Stimulated activated naive CD8-positive, alpha-beta T cell treated with anti-CD3 and anti-CD28 coated beads, Interleukin-15, Interleukin-2, amounts not matched to agents 100 U/mL and 50 U/mL, for 24 hours (primary cell): ENCODE measurements at regions not wholly inside any gene's neighbourhood (a gene's known extent, or its start where the extent isn't known, plus 50 kb on each side); places are given as distances from the start of the nearest gene placed in this dataset.
"Not testable (repeated sequence)": the region's sequence is repeated elsewhere in the genome, so short reads cannot be mapped to it uniquely, and the experiment has no call there.

Experiments
- ATAC-seq: fragments of 150-1000 bp; cut with Tn5 transposase; one replicate; pipeline ENCODE4 v1.10.0; 2021
- DNase-seq: peaks from one replicate; pipeline ENCODE4 v3.0.0; 2021

- ATAC-seq = no peak
Observed at GRCh38 chr19:5290336-5291262, 50.0 kb downstream of the PTPRS start.

GRCh38 chr19:5289060-5289990 is 51.3 kb downstream of the PTPRS start:
- ATAC-seq = no peak

More at GRCh38 chr19:5290336-5291262, 50.0 kb downstream of the PTPRS start:
- DNase-seq = no peak

GRCh38 chr19:5288347-5288739 is 52.3 kb downstream of the PTPRS start:
- no peak for ATAC-seq
- no peak for DNase-seq

More at GRCh38 chr19:5289060-5289990, 51.3 kb downstream of the PTPRS start:
- no peak for DNase-seq

- peak; percentile 24 for DNase-seq
- peak; percentile 67 for ATAC-seq
Observed at GRCh38 chr19:5287066-5287465, 53.5 kb downstream of the PTPRS start.

GRCh38 chr19:5286465-5287029 is 54.1 kb downstream of the PTPRS start:
- ATAC-seq = no peak

GRCh38 chr19:5285955-5286354 is 54.7 kb downstream of the PTPRS start:
- ATAC-seq (no peak), DNase-seq (no peak)

More at GRCh38 chr19:5286465-5287029, 54.1 kb downstream of the PTPRS start:
- no peak for DNase-seq

GRCh38 chr19:5285311-5285710 is 55.3 kb downstream of the PTPRS start:
- DNase-seq (no peak), ATAC-seq (no peak)

GRCh38 chr19:5282901-5283300 is 57.7 kb downstream of the PTPRS start:
- no peak for DNase-seq

GRCh38 chr19:5281588-5281987 is 59.0 kb downstream of the PTPRS start:
- DNase-seq = no peak
- ATAC-seq = no peak

More at GRCh38 chr19:5282901-5283300, 57.7 kb downstream of the PTPRS start:
- no peak for ATAC-seq

GRCh38 chr19:5275668-5276067 is 64.9 kb downstream of the PTPRS start:
- ATAC-seq, DNase-seq: not testable (repeated sequence)

GRCh38 chr19:5273782-5274181 is 66.8 kb downstream of the PTPRS start:
- DNase-seq = no peak
- no peak for ATAC-seq

GRCh38 chr19:5271145-5271544 is 69.5 kb downstream of the PTPRS start:
- ATAC-seq = peak; percentile 49
- DNase-seq = no peak

GRCh38 chr19:5269926-5270325 is 70.7 kb downstream of the PTPRS start:
- no peak for ATAC-seq

GRCh38 chr19:5269279-5269678 is 71.3 kb downstream of the PTPRS start:
- ATAC-seq (no peak), DNase-seq (no peak)

More at GRCh38 chr19:5269926-5270325, 70.7 kb downstream of the PTPRS start:
- no peak for DNase-seq

GRCh38 chr19:5268801-5269200 is 71.8 kb downstream of the PTPRS start:
- no peak for DNase-seq
- ATAC-seq = no peak

- no peak for DNase-seq
- ATAC-seq = no peak
Observed at GRCh38 chr19:5265260-5265659, 75.4 kb downstream of the PTPRS start.

GRCh38 chr19:5264453-5264852 is 76.2 kb downstream of the PTPRS start:
- ATAC-seq (no peak), DNase-seq (no peak)

- no peak for ATAC-seq
- no peak for DNase-seq
Observed at GRCh38 chr19:5263615-5264014, 77.0 kb downstream of the PTPRS start.

GRCh38 chr19:5262721-5263120 is 77.9 kb downstream of the PTPRS start:
- ATAC-seq (no peak), DNase-seq (no peak)

- no peak for DNase-seq
- no peak for ATAC-seq
Observed at GRCh38 chr19:5261156-5261890, 79.3 kb downstream of the PTPRS start.

GRCh38 chr19:5260381-5260967 is 80.1 kb downstream of the PTPRS start:
- ATAC-seq = no peak

More at GRCh38 chr19:5260381-5260967, 80.1 kb downstream of the PTPRS start:
- no peak for DNase-seq
